ENCODE measurements at regions not wholly inside any gene's neighbourhood (a gene's known extent, or its start where the extent isn't known, plus 50 kb on each side); places are given as distances from the start of the nearest gene placed in this dataset.

GRCh38 chr12:111274777-111275176, 94.1 kb downstream of the PHETA1 start:
- Histone ChIP-seq H3K14ac (ENCODE audit: low read length) (no peak overlapping the region), H4K8ac (ENCODE audit: low read depth, low read length) (no peak overlapping the region), H3K79me1 (ENCODE audit: low read length) (peaks cover 2% of the 10 kb centered on the region), H3K18ac (ENCODE audit: low read length) (no peak overlapping the region), H3K27ac (ENCODE audit: low read depth, low read length) (no peak overlapping the region), H2AFZ (ENCODE audit: insufficient read depth, low read length, poor library complexity) (no peak overlapping the region), H3K4me2 (ENCODE audit: low read length) (no peak overlapping the region), H4K91ac (ENCODE audit: low read depth, low read length) (no peak overlapping the region), H3K4ac (ENCODE audit: low read depth, low read length) (no peak overlapping the region), H3K36me3 (ENCODE audit: control insufficient read depth in 1 of 2, insufficient read depth in 2 of 2, low read length in 2 of 2) (no peaks in the 10 kb centered on the region), H3K9me3 (ENCODE audit: insufficient read depth, low read depth, low read length) (peaks cover 2% of the 10 kb centered on the region), H3K4me3 (ENCODE audit: low read depth, low read length) (no peak overlapping the region), H3K23ac (ENCODE audit: low read length) (no peak overlapping the region), H2BK12ac (ENCODE audit: low read length) (no peak overlapping the region), H3K9ac (ENCODE audit: low read length) (no peak overlapping the region), H3K79me2 (ENCODE audit: control insufficient read depth, insufficient read depth, low read length, poor library complexity) (no peaks in the 10 kb centered on the region), H2AK5ac (ENCODE audit: low read length) (no peak overlapping the region), H2BK5ac (ENCODE audit: low read depth, low read length, poor library complexity) (no peak overlapping the region), H2BK120ac (ENCODE audit: insufficient read depth, low read length, poor library complexity) (no peak overlapping the region), H3K27me3 (ENCODE audit: insufficient read depth, low read length) (no peaks in the 10 kb centered on the region), H4K12ac (ENCODE audit: low read depth, low read length) (no peak overlapping the region), H3K4me1 (ENCODE audit: control insufficient read depth in 1 of 2, insufficient read depth in 2 of 2, low read length in 2 of 2) (peaks cover 3 to 5% of the 10 kb centered on the region in 2 experiments)
- no CpG with 5 or more reads among the region's 4 CpGs for WGBS (ENCODE audit: extremely low coverage, insufficient coverage, insufficient read length)
- no peak for DNase-seq

- Histone ChIP-seq H4K8ac (ENCODE audit: low read depth, low read length) (no peak overlapping the region), H3K4me3 (ENCODE audit: low read depth, low read length) (no peak overlapping the region), H3K18ac (ENCODE audit: low read length) (no peak overlapping the region), H2AFZ (ENCODE audit: insufficient read depth, low read length, poor library complexity) (no peak overlapping the region), H3K79me1 (ENCODE audit: low read length) (no peaks in the 10 kb centered on the region), H3K9me3 (ENCODE audit: insufficient read depth, low read depth, low read length) (peaks cover 3% of the 10 kb centered on the region), H4K91ac (ENCODE audit: low read depth, low read length) (no peak overlapping the region), H3K14ac (ENCODE audit: low read length) (no peak overlapping the region), H2BK5ac (ENCODE audit: low read depth, low read length, poor library complexity) (no peak overlapping the region), H3K79me2 (ENCODE audit: control insufficient read depth, insufficient read depth, low read length, poor library complexity) (no peaks in the 10 kb centered on the region), H2AK5ac (ENCODE audit: low read length) (no peak overlapping the region), H3K36me3 (ENCODE audit: control insufficient read depth in 1 of 2, insufficient read depth in 2 of 2, low read length in 2 of 2) (no peaks in the 10 kb centered on the region), H3K23ac (ENCODE audit: low read length) (no peak overlapping the region), H3K27ac (ENCODE audit: low read depth, low read length) (no peak overlapping the region), H3K4me1 (ENCODE audit: control insufficient read depth in 1 of 2, insufficient read depth in 2 of 2, low read length in 2 of 2) (peaks cover under 1% of the 10 kb centered on the region in 2 experiments), H3K9ac (ENCODE audit: low read length) (no peak overlapping the region), H3K4me2 (ENCODE audit: low read length) (no peak overlapping the region), H4K12ac (ENCODE audit: low read depth, low read length) (no peak overlapping the region), H3K27me3 (ENCODE audit: insufficient read depth, low read length) (no peaks in the 10 kb centered on the region), H3K4ac (ENCODE audit: low read depth, low read length) (no peak overlapping the region), H2BK120ac (ENCODE audit: insufficient read depth, low read length, poor library complexity) (no peak overlapping the region), H2BK12ac (ENCODE audit: low read length) (no peak overlapping the region)
- DNase-seq = no peak
- WGBS (ENCODE audit: extremely low coverage, insufficient coverage, insufficient read length) = no CpG with 5 or more reads among the region's 6 CpGs
These were observed 97.0 kb downstream of the PHETA1 start for GRCh38 chr12:111271674-111272418.

- peak; percentile 42 to 66 for DNase-seq
- H3K27ac ChIP-seq (ENCODE audit: low read depth, low read length) = no peak overlapping the region
These were observed 98.1 kb downstream of the PHETA1 start for GRCh38 chr12:111270774-111271173.

GRCh38 chr12:111270239-111270638, 98.7 kb downstream of the PHETA1 start:
- Histone ChIP-seq H3K36me3 (ENCODE audit: control insufficient read depth in 1 of 2, insufficient read depth in 2 of 2, low read length in 2 of 2) (no peaks in the 10 kb centered on the region), H3K23ac (ENCODE audit: low read length) (no peak overlapping the region), H3K4me3 (ENCODE audit: low read depth, low read length) (no peak overlapping the region), H2BK12ac (ENCODE audit: low read length) (no peak overlapping the region), H3K4ac (ENCODE audit: low read depth, low read length) (no peak overlapping the region), H2AFZ (ENCODE audit: insufficient read depth, low read length, poor library complexity) (no peak overlapping the region), H4K8ac (ENCODE audit: low read depth, low read length) (no peak overlapping the region), H3K9me3 (ENCODE audit: insufficient read depth, low read depth, low read length) (peaks cover 5% of the 10 kb centered on the region), H3K27ac (ENCODE audit: low read depth, low read length) (no peak overlapping the region), H3K4me1 (ENCODE audit: control insufficient read depth in 1 of 2, insufficient read depth in 2 of 2, low read length in 2 of 2) (no peaks in the 10 kb centered on the region), H3K79me1 (ENCODE audit: low read length) (no peaks in the 10 kb centered on the region), H3K4me2 (ENCODE audit: low read length) (no peak overlapping the region), H3K27me3 (ENCODE audit: insufficient read depth, low read length) (no peaks in the 10 kb centered on the region), H2AK5ac (ENCODE audit: low read length) (no peak overlapping the region), H4K12ac (ENCODE audit: low read depth, low read length) (no peak overlapping the region), H2BK120ac (ENCODE audit: insufficient read depth, low read length, poor library complexity) (no peak overlapping the region), H4K91ac (ENCODE audit: low read depth, low read length) (no peak overlapping the region), H3K79me2 (ENCODE audit: control insufficient read depth, insufficient read depth, low read length, poor library complexity) (no peaks in the 10 kb centered on the region), H3K14ac (ENCODE audit: low read length) (no peak overlapping the region), H2BK5ac (ENCODE audit: low read depth, low read length, poor library complexity) (no peak overlapping the region), H3K9ac (ENCODE audit: low read length) (no peak overlapping the region), H3K18ac (ENCODE audit: low read length) (no peak overlapping the region)
- no CpG with 5 or more reads among the region's 11 CpGs for WGBS (ENCODE audit: extremely low coverage, insufficient coverage, insufficient read length)
- DNase-seq = no peak

More at GRCh38 chr12:111270774-111271173, 98.1 kb downstream of the PHETA1 start:
- no CpG with 5 or more reads among the region's 7 CpGs for WGBS (ENCODE audit: extremely low coverage, insufficient coverage, insufficient read length)
- H4K8ac ChIP-seq (ENCODE audit: low read depth, low read length) = no peak overlapping the region
- no peak overlapping the region for H2AFZ ChIP-seq (ENCODE audit: insufficient read depth, low read length, poor library complexity)
- no peaks in the 10 kb centered on the region for H3K79me2 ChIP-seq (ENCODE audit: control insufficient read depth, insufficient read depth, low read length, poor library complexity)
- no peak overlapping the region for H4K91ac ChIP-seq (ENCODE audit: low read depth, low read length)
- H3K4me3 ChIP-seq (ENCODE audit: low read depth, low read length) = no peak overlapping the region
- no peaks in the 10 kb centered on the region for H3K79me1 ChIP-seq (ENCODE audit: low read length)
- H3K14ac ChIP-seq (ENCODE audit: low read length) = no peak overlapping the region
- H3K23ac ChIP-seq (ENCODE audit: low read length) = no peak overlapping the region
- H3K9me3 ChIP-seq (ENCODE audit: insufficient read depth, low read depth, low read length) = peaks cover 5% of the 10 kb centered on the region
- no peak overlapping the region for H2BK5ac ChIP-seq (ENCODE audit: low read depth, low read length, poor library complexity)
- H3K4me2 ChIP-seq (ENCODE audit: low read length) = no peak overlapping the region
- H3K9ac ChIP-seq (ENCODE audit: low read length) = no peak overlapping the region
- no peaks in the 10 kb centered on the region for H3K36me3 ChIP-seq (ENCODE audit: control insufficient read depth in 1 of 2, insufficient read depth in 2 of 2, low read length in 2 of 2)
- H3K4me1 ChIP-seq (ENCODE audit: control insufficient read depth in 1 of 2, insufficient read depth in 2 of 2, low read length in 2 of 2) = no peaks in the 10 kb centered on the region
- no peak overlapping the region for H2BK12ac ChIP-seq (ENCODE audit: low read length)
- H4K12ac ChIP-seq (ENCODE audit: low read depth, low read length) = no peak overlapping the region
- H2AK5ac ChIP-seq (ENCODE audit: low read length) = no peak overlapping the region
- no peak overlapping the region for H3K4ac ChIP-seq (ENCODE audit: low read depth, low read length)
- H2BK120ac ChIP-seq (ENCODE audit: insufficient read depth, low read length, poor library complexity) = no peak overlapping the region
- no peaks in the 10 kb centered on the region for H3K27me3 ChIP-seq (ENCODE audit: insufficient read depth, low read length)
- H3K18ac ChIP-seq (ENCODE audit: low read length) = no peak overlapping the region
